ENCODE measurements at regions not wholly inside any gene's neighbourhood (a gene's known extent, or its start where the extent isn't known, plus 50 kb on each side); places are given as distances from the start of the nearest gene placed in this dataset.

- H3K36me3 Mint-ChIP-seq, result no peaks in the 10 kb centered on the region
- no peaks in the 10 kb centered on the region for H3K9me3 ChIP-seq (replicated peaks in 1 of 2; ENCODE audit: control insufficient read depth in 1 of 2, insufficient read depth in 1 of 2, low read length in 2 of 2)
- TF ChIP-seq CTCF (IDR thresholded peaks at IDR 0.05), result no peak
- H3K27ac Mint-ChIP-seq, result no peak overlapping the region
- H2AFZ ChIP-seq (ENCODE audit: insufficient read depth, low read depth, low read length, poor library complexity, severe bottlenecking), result no peak overlapping the region
- no peak overlapping the region for H3K4me3 Mint-ChIP-seq
- H3K27me3 ChIP-seq (ENCODE audit: control insufficient read depth in 2 of 2, insufficient read depth in 2 of 2, low read length in 2 of 2), result no peaks in the 10 kb centered on the region
- no peak overlapping the region for H3K9ac ChIP-seq (ENCODE audit: insufficient read depth, low read length, poor library complexity, severe bottlenecking)
- intact Hi-C loops (cut with micrococcal nuclease), result no loop called here
- H3K4me3 ChIP-seq (replicated peaks in 1 of 3; ENCODE audit: low read depth in 2 of 3, low read length in 3 of 3), result no peak overlapping the region
- H4K20me1 ChIP-seq (ENCODE audit: insufficient read depth, low read length), result no peaks in the 10 kb centered on the region
- no peaks in the 10 kb centered on the region for H3K4me1 ChIP-seq (ENCODE audit: control insufficient read depth in 1 of 2, insufficient read depth in 2 of 2, low read length in 2 of 2)
- no peak overlapping the region for H3K4me2 ChIP-seq (replicated peaks; ENCODE audit: extremely low read depth, low read length, poor library complexity, severe bottlenecking)
- peaks cover 0 to 2% (median 0%) of the 10 kb centered on the region in 3 donors for H3K27me3 Mint-ChIP-seq (ENCODE audit: low read depth in 3 of 3)
- no peak overlapping the region for H3K27ac ChIP-seq (ENCODE audit: low read depth in 1 of 2, low read length in 2 of 2)
- H3K36me3 ChIP-seq (replicated peaks in 1 of 2; ENCODE audit: control insufficient read depth in 1 of 2, insufficient read depth in 2 of 2, low read length in 2 of 2), result no peaks in the 10 kb centered on the region
- DNase-seq, result no peak
- H3K79me2 ChIP-seq (ENCODE audit: insufficient read depth, low read length), result no peaks in the 10 kb centered on the region
- H3K9me3 Mint-ChIP-seq, result peaks cover 0 to 5% (median 2%) of the 10 kb centered on the region in 7 donors
- H3K4me1 Mint-ChIP-seq, result no peaks in the 10 kb centered on the region
Measured at GRCh38 chr18:45198526-45198925, 416.8 kb upstream of the SLC14A2 start.

GRCh38 chr18:45201029-45201428 is 414.2 kb upstream of the SLC14A2 start:
- no peaks in the 10 kb centered on the region for H3K4me1 Mint-ChIP-seq
- no peak for TF ChIP-seq CTCF (IDR thresholded peaks at IDR 0.05)
- no peak overlapping the region for H3K27ac Mint-ChIP-seq
- no peak for DNase-seq
- no peaks in the 10 kb centered on the region for H4K20me1 ChIP-seq (ENCODE audit: insufficient read depth, low read length)
- no peak overlapping the region for H3K9ac ChIP-seq (ENCODE audit: insufficient read depth, low read length, poor library complexity, severe bottlenecking)
- no peak overlapping the region for H3K27ac ChIP-seq (ENCODE audit: low read depth in 1 of 2, low read length in 2 of 2)
- H3K79me2 ChIP-seq (ENCODE audit: insufficient read depth, low read length), result no peaks in the 10 kb centered on the region
- H3K4me3 ChIP-seq (replicated peaks in 1 of 3; ENCODE audit: low read depth in 2 of 3, low read length in 3 of 3), result no peak overlapping the region
- no peaks in the 10 kb centered on the region for H3K27me3 Mint-ChIP-seq (ENCODE audit: low read depth in 3 of 3)
- H3K4me1 ChIP-seq (ENCODE audit: control insufficient read depth in 1 of 2, insufficient read depth in 2 of 2, low read length in 2 of 2), result no peaks in the 10 kb centered on the region
- no peaks in the 10 kb centered on the region for H3K9me3 ChIP-seq (replicated peaks in 1 of 2; ENCODE audit: control insufficient read depth in 1 of 2, insufficient read depth in 1 of 2, low read length in 2 of 2)
- WGBS (ENCODE audit: insufficient coverage), result no CpG with 5 or more reads among the region's 2 CpGs
- no peaks in the 10 kb centered on the region for H3K36me3 ChIP-seq (replicated peaks in 1 of 2; ENCODE audit: control insufficient read depth in 1 of 2, insufficient read depth in 2 of 2, low read length in 2 of 2)
- H3K27me3 ChIP-seq (ENCODE audit: control insufficient read depth in 2 of 2, insufficient read depth in 2 of 2, low read length in 2 of 2), result no peaks in the 10 kb centered on the region
- H3K4me3 Mint-ChIP-seq, result no peak overlapping the region
- H3K4me2 ChIP-seq (replicated peaks; ENCODE audit: extremely low read depth, low read length, poor library complexity, severe bottlenecking), result no peak overlapping the region
- no peaks in the 10 kb centered on the region for H3K36me3 Mint-ChIP-seq
- peaks cover 0 to 3% (median 2%) of the 10 kb centered on the region in 7 donors for H3K9me3 Mint-ChIP-seq
- intact Hi-C loops (cut with micrococcal nuclease), result loop anchor here in 1 of 2 donors (10.0 kb wide), 1 partner anchor 296 kb away; no protein-coding TSS in a partner anchor
- H2AFZ ChIP-seq (ENCODE audit: insufficient read depth, low read depth, low read length, poor library complexity, severe bottlenecking), result no peak overlapping the region
